GM04504 (cell line): ENCODE measurements at regions not wholly inside any gene's neighbourhood (a gene's known extent, or its start where the extent isn't known, plus 50 kb on each side); places are given as distances from the start of the nearest gene placed in this dataset.
"Not testable (repeated sequence)": the region's sequence is repeated elsewhere in the genome, so short reads cannot be mapped to it uniquely, and the experiment has no call there.

ENCODE experiments used
- DNase-seq: peaks from one replicate; pipeline ENCODE4 v3.0.0-alpha.2; 2012; ENCODE audit warnings: low read depth

DNA sequence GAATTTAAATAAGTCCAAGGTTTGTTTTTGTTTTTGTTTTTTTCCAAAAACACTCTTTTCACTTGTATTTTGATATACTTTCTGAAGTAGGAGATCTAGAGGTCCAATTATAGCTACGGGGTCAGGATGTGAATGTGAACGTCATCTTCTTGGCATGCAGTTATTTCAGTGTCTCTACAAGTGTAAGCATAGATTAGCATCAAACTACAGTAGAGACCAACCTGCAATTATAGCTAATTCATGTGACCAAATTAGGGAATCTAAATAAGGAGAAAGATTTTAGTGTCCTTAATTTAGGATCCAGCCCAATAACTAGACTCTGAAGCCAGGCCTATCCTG is 107.3 kb upstream of the PALMD start:
- no peak for DNase-seq

DNA sequence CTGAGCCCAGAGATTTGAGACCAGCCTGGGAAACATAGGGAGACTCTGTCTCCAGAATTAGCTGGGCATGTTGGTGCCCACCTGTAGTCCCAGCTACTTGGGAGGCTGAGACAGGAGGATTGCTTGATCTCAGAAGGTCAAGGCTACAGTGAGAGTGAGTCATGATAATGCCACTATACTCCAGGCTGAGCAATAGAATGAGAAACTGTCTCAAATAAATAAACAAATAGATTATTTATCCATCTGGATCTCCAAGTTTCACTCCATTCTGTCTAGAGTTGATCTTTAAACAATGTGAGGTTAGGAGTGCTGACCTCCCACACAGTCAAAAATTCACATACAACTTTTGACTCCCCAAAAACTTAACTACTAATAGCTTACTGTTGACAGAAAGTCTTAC is 106.8 kb upstream of the PALMD start:
- no peak for DNase-seq

- DNase-seq = no peak
Observed at GRCh38 chr1:99540744-99541143, 105.2 kb upstream of the PALMD start.

GRCh38 chr1:99544328-99544727 is 101.6 kb upstream of the PALMD start:
- DNase-seq = no peak

- DNase-seq = no peak
Observed at GRCh38 chr1:99546432-99547416, 99.2 kb upstream of the PALMD start.

- no peak for DNase-seq
Observed at GRCh38 chr1:99548943-99549605, 96.8 kb upstream of the PALMD start.

DNA sequence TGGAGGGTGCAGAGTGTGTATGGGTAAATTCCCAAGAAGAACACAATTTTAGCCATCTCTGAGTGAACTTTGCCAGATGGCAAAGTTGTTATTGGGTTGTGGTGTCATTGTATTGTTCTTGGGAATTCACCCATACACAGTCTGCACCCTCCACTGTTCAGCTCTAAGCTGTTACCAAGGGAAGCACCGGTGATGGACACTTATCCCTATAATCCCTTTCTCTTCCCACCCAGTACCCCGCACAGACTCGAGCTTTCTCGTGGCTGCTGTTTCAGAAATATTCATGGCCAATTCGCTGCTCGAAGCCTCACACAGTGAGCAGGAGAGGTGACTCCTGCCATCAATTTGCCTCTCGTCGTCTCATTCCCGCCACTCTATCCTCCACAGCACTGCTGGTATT is 95.7 kb upstream of the PALMD start:
- no peak for DNase-seq

- DNase-seq = no peak
Observed at GRCh38 chr1:99551812-99552614, 93.9 kb upstream of the PALMD start.

- DNase-seq = no peak
Observed at GRCh38 chr1:99553301-99553700, 92.6 kb upstream of the PALMD start.

DNA sequence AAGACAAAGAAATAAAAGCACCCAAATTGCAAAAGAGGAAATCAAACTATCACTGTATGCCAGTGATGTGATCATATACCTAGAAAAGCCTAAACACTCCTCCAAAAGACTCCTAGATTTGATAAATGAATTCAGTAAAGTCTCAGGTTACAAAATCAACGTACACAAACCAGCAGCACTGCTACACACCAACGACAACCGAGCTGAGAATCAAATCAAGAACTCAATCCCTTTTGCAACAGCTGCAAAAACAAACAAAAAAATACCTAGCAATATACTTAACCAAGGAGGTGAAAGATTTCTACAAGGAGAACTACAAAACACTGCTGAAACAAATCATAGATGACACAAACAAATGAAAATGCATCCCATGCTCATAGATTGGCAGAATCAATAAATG is 92.1 kb upstream of the PALMD start:
- not testable (repeated sequence) for DNase-seq

- DNase-seq = no peak
Observed at GRCh38 chr1:99554727-99555126, 91.2 kb upstream of the PALMD start.

GRCh38 chr1:99557546-99558202 is 88.2 kb upstream of the PALMD start:
- DNase-seq = peak; percentile 77

DNA sequence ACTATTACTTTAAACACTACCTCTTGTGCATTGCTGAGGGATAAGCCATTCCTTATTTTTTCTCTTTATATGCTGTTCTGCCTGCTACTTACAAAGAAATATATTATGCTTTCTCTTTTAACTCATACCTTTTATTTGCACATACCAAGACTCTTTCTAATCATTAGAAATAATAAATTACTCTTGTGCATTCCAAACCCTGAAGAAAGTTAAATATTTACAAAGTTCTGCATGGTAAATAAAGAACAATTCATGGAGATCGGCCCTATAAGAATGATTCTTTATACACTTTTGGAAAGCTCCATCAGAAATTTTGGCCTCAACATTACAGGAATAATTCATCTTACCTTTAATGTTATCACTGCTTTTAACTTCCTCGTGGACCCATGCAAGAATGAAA is 86.7 kb upstream of the PALMD start:
- DNase-seq = no peak

DNA sequence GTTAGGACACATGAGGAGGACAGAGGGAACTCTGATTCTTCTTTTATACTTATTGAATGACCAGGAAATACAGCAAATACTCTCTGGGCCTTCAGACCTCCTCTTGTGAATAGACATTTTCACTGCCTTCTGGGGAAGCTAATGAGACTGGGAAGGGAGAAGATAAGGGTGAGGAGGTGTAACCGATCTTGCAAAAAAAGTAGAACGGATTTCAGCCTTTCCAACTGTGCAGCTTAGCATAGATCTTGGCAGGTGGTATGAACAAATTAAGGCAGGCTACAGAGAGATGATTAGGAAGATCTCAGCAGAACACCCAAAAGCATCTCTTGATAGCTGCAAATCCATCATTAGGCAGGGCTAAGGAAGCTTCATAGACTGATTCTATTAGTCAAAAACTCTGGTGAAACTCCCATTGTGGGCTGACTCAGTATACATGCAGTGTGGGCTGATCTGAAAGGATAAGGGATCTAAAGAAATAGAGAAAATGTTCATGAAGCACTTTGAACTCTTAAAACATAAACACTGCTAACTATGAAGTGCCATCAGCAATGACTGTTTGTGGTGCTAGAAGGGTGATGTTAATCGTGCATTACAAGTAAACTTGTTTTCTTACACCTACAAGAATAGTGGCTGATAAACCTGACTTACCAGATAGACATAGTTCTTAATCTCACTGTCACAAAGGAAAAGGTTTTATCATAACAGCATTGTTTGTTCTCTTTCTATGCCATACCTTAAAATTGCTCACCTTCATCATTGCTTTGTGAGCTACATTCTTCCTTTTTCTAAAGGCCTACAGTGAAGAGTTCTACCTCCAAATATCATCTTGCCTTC is 85.5 kb upstream of the PALMD start:
- DNase-seq = no peak

DNA sequence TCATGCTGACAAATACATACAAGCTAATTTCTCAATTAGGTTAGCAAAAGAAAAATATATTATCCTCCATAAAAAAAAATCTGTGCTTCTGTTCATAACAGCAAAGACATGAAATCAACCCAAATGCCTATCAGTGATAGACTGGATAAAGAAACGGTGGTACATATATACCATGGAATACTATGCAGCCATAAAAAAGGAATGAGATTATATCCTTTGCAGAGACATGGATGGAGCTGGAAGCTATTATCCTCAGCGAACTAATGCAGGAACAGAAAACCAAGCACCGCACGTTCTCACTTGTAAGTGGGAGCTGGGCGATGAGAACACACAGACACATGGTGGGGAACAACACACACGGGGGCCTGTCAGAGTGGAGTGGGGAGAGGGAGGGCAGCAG is 84.0 kb upstream of the PALMD start:
- DNase-seq = no peak

DNA sequence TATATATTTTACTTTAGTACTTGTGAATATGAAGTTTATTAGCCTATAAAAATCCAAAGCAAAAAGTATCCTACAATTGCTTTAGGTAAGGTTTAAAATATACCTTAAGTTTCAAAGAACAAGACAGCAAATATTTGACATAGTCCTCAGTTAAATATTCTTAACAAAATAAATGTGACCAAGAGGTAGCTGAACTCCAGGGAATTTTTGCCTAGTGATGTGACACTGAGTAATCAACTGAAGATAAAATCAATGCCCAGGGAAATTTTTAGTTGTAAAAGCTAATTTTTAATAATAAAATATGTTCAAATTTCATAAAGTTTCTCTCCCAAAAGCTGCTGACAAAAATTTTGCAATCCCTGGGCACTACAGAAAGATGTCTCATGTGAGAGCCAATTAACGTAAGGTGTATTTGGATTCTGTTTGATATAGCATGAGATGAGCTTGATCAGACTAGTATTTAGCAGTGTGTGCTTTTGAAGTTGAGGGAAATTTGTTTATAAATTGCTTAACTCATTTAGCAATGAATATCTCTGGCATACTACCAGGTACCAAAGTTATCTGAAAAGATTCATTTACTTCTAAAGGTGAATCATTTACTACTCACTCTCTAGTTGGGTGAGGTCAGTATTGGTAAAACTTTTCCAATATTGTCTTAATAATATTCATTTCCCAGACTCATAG is 80.2 kb upstream of the PALMD start:
- DNase-seq = no peak

DNA sequence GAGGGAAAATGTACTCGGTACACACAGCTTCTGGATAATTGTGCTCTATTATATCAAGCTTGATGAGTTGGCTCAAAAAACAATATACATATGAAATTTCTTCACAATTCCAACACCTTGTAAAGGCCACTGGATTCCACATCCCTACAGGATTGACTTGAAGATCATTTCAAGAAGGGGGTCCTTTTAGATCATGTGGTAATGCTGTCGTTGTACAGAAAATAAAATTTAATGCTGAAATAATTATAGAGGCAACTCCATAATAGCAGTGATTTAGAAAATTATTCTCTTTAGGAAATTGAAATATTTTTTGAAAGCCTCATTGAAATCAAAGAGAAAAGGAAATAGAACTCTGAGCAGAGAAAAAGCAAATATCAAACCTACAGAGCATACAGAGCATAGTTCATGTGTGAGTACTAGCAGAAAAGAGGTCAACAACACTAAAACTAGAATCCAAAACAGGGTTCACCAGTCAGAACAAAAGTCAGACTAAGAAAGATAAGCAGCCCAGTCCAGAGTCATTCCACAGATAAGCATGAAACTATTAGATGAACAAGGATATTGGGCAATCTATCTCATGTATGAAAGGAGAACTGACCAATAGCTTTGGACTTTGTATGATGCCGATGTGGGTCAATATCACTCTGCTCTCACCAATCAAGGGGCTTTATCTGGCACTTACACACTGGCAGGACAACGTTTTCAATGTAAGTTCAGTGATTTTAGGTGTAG is 79.5 kb upstream of the PALMD start:
- no peak for DNase-seq

GRCh38 chr1:99570486-99571089 is 75.3 kb upstream of the PALMD start:
- no peak for DNase-seq

- DNase-seq = no peak
Observed at GRCh38 chr1:99571092-99571734, 74.7 kb upstream of the PALMD start.
